Astrocyte (in vitro differentiated cells and primary cell): ENCODE measurements at regions not wholly inside any gene's neighbourhood (a gene's known extent, or its start where the extent isn't known, plus 50 kb on each side); places are given as distances from the start of the nearest gene placed in this dataset.

Source experiments
- DNase-seq: peaks from one replicate; pipeline ENCODE4 v3.0.0-alpha.2; 2010; ENCODE audit warnings: low read depth
- FAIRE-seq: peaks from 2 replicates; lab custom pipeline; 2011; peaks lifted over from hg19 to GRCh38; lab: Jason Lieb, UNC
- H2AFZ ChIP-seq: 2 replicates; pipeline ENCODE4 v1.6.0; 2012; ENCODE audit warnings: low read depth, low read length, inconsistent platforms
- H3K27ac ChIP-seq: 2 replicates; pipeline ENCODE4 v1.5.1; 2011; ENCODE audit warnings: low read depth, low read length, inconsistent platforms
- H3K27me3 ChIP-seq: 2 replicates; pipeline ENCODE4 v1.6.0; 2011; ENCODE audit warnings: low read length, inconsistent platforms; ENCODE audit not compliant: insufficient read depth
- H3K36me3 ChIP-seq: 2 replicates; pipeline ENCODE4 v1.5.1; 2011; ENCODE audit warnings: low read length, inconsistent platforms; ENCODE audit not compliant: insufficient read depth
- H3K4me1 ChIP-seq: 2 replicates; pipeline ENCODE4 v1.5.1; 2011; ENCODE audit warnings: low read length, inconsistent platforms; ENCODE audit not compliant: insufficient read depth
- H3K4me2 ChIP-seq: 2 replicates; pipeline ENCODE4 v1.6.0; 2012; ENCODE audit warnings: low read length, inconsistent platforms
- H3K4me3 ChIP-seq: 2 replicates; pipeline ENCODE4 v1.5.1; 2011; ENCODE audit warnings: low read depth, mild to moderate bottlenecking, low read length, inconsistent platforms; ENCODE audit not compliant: insufficient read depth
- H3K79me2 ChIP-seq: 2 replicates; pipeline ENCODE4 v1.6.0; 2012; ENCODE audit warnings: mild to moderate bottlenecking, low read length, inconsistent platforms; ENCODE audit not compliant: insufficient read depth
- H3K9ac ChIP-seq: 2 replicates; pipeline ENCODE4 v1.6.0; 2012; ENCODE audit warnings: mild to moderate bottlenecking, low read length, inconsistent platforms
- H3K9me3 ChIP-seq: 2 replicates; pipeline ENCODE4 v1.5.1; 2012; ENCODE audit warnings: low read depth, mild to moderate bottlenecking, low read length, inconsistent platforms; ENCODE audit not compliant: insufficient read depth
- H4K20me1 ChIP-seq: 2 replicates; pipeline ENCODE4 v1.6.0; 2012; ENCODE audit warnings: low read length, inconsistent platforms; ENCODE audit not compliant: insufficient read depth
- H3K27ac Mint-ChIP-seq: one replicate; pipeline ENCODE4 v1.8.0; 2021; ENCODE audit warnings: mild to moderate bottlenecking, mixed read lengths; ENCODE audit not compliant: unreplicated experiment
- H3K27me3 Mint-ChIP-seq: one replicate; pipeline ENCODE4 v1.8.0; 2021; ENCODE audit warnings: low read depth, mixed read lengths; ENCODE audit not compliant: unreplicated experiment
- H3K36me3 Mint-ChIP-seq: one replicate; pipeline ENCODE4 v1.8.0; 2021; ENCODE audit warnings: low read depth, mixed read lengths; ENCODE audit not compliant: unreplicated experiment
- H3K4me1 Mint-ChIP-seq: one replicate; pipeline ENCODE4 v1.8.0; 2021; ENCODE audit warnings: low read depth, mixed read lengths; ENCODE audit not compliant: unreplicated experiment
- H3K4me3 Mint-ChIP-seq: one replicate; pipeline ENCODE4 v1.8.0; 2021; ENCODE audit warnings: mild to moderate bottlenecking, moderate library complexity, mixed read lengths; ENCODE audit not compliant: unreplicated experiment
- H3K9me3 Mint-ChIP-seq: one replicate; pipeline ENCODE4 v1.8.0; 2021; ENCODE audit warnings: mild to moderate bottlenecking, mixed read lengths; ENCODE audit not compliant: unreplicated experiment
- EZH2 ChIP-seq: IDR thresholded peaks from 2 replicates; pipeline ENCODE4 v1.6.1; 2012; ENCODE audit warnings: mild to moderate bottlenecking, low read length, inconsistent platforms; ENCODE audit not compliant: insufficient read depth
- TF ChIP-seq, protein P1 (sequence below): IDR thresholded peaks from 2 replicates; pipeline ENCODE4 v1.5.1; 2011; ENCODE audit warnings: low read depth, mild to moderate bottlenecking, inconsistent platforms, low read length, moderate library complexity; ENCODE audit not compliant: insufficient read depth

DNA sequence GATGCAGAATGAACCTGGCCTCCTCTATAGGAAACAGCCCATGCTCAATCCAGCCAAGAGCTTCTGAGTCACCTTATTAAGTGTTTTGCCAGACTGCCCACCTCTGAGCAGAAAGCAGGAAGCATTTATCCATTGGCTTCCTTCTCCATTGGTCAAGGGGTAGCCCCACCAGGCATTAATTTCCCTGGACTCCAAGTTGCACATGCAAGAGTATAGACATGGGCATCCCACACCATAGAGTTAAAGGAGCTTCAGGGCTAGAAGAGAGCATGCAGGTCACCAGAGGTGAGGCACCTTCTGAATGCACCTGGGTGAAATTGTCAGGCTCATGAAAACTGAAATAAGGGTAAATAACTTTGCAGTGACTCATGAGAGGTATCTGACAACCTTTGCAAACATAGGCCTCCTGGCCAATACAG, 230.8 kb upstream of the STAC start:
- no peaks in the 10 kb centered on the region for H3K27me3 ChIP-seq
- no peak overlapping the region for H3K27ac ChIP-seq
- no peaks in the 10 kb centered on the region for H3K9me3 ChIP-seq
- no peak overlapping the region for H3K4me2 ChIP-seq
- DNase-seq (no peak), FAIRE-seq (no peak)
- H2AFZ ChIP-seq = no peak overlapping the region
- Mint-ChIP-seq H3K4me3 (no peak overlapping the region), H3K27ac (no peak overlapping the region), H3K9me3 (no peaks in the 10 kb centered on the region), H3K36me3 (no peaks in the 10 kb centered on the region), H3K27me3 (no peaks in the 10 kb centered on the region), H3K4me1 (no peaks in the 10 kb centered on the region)
- no peak for TF ChIP-seq EZH2
- TF ChIP-seq, protein P1, sequence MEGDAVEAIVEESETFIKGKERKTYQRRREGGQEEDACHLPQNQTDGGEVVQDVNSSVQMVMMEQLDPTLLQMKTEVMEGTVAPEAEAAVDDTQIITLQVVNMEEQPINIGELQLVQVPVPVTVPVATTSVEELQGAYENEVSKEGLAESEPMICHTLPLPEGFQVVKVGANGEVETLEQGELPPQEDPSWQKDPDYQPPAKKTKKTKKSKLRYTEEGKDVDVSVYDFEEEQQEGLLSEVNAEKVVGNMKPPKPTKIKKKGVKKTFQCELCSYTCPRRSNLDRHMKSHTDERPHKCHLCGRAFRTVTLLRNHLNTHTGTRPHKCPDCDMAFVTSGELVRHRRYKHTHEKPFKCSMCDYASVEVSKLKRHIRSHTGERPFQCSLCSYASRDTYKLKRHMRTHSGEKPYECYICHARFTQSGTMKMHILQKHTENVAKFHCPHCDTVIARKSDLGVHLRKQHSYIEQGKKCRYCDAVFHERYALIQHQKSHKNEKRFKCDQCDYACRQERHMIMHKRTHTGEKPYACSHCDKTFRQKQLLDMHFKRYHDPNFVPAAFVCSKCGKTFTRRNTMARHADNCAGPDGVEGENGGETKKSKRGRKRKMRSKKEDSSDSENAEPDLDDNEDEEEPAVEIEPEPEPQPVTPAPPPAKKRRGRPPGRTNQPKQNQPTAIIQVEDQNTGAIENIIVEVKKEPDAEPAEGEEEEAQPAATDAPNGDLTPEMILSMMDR = no peak
- no peaks in the 10 kb centered on the region for H3K79me2 ChIP-seq
- no peak overlapping the region for H3K9ac ChIP-seq
- no peaks in the 10 kb centered on the region for H3K4me1 ChIP-seq
- H3K36me3 ChIP-seq = no peaks in the 10 kb centered on the region
- H3K4me3 ChIP-seq = no peak overlapping the region
- no peaks in the 10 kb centered on the region for H4K20me1 ChIP-seq

GRCh38 chr3:36155515-36155914, 224.8 kb upstream of the STAC start:
- no peaks in the 10 kb centered on the region for H3K4me1 ChIP-seq
- no peak for TF ChIP-seq EZH2
- TF ChIP-seq, protein P1 = no peak
- Mint-ChIP-seq H3K27me3 (no peaks in the 10 kb centered on the region), H3K4me1 (no peaks in the 10 kb centered on the region), H3K27ac (no peak overlapping the region), H3K9me3 (no peaks in the 10 kb centered on the region), H3K4me3 (no peak overlapping the region), H3K36me3 (no peaks in the 10 kb centered on the region)
- FAIRE-seq (no peak), DNase-seq (no peak)
- H3K79me2 ChIP-seq = no peaks in the 10 kb centered on the region
- no peak overlapping the region for H3K9ac ChIP-seq
- H3K27me3 ChIP-seq = no peaks in the 10 kb centered on the region
- no peak overlapping the region for H3K4me2 ChIP-seq
- no peaks in the 10 kb centered on the region for H4K20me1 ChIP-seq
- no peaks in the 10 kb centered on the region for H3K9me3 ChIP-seq
- H3K4me3 ChIP-seq = no peak overlapping the region
- no peak overlapping the region for H3K27ac ChIP-seq
- no peaks in the 10 kb centered on the region for H3K36me3 ChIP-seq
- no peak overlapping the region for H2AFZ ChIP-seq

DNA sequence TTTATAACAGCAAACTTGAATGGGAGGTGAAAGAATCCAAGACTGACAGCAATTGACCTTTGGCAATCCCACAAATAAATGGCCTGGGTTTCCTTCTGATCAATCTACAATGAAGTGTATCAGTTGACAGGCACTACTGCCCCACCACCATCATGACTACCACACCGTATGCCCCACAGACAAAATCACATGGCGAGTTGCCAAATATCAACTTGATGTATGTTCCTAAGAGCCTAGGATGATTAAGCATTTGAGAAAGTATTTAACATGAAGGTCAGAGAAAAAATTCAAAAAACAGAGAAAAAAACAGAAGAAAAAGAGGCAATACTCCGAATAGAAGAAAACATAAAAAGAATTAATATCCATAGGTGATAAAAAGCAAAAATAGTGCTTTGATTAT, 215.9 kb upstream of the STAC start:
- Mint-ChIP-seq H3K36me3 (no peaks in the 10 kb centered on the region), H3K9me3 (no peaks in the 10 kb centered on the region), H3K27me3 (no peaks in the 10 kb centered on the region), H3K27ac (no peak overlapping the region), H3K4me1 (peaks cover 12% of the 10 kb centered on the region), H3K4me3 (no peak overlapping the region)
- Histone ChIP-seq H4K20me1 (no peaks in the 10 kb centered on the region), H3K27ac (no peak overlapping the region), H3K4me1 (peaks cover 3% of the 10 kb centered on the region), H3K4me2 (no peak overlapping the region), H2AFZ (no peak overlapping the region), H3K4me3 (no peak overlapping the region), H3K79me2 (no peaks in the 10 kb centered on the region), H3K27me3 (no peaks in the 10 kb centered on the region), H3K9me3 (no peaks in the 10 kb centered on the region), H3K36me3 (no peaks in the 10 kb centered on the region), H3K9ac (no peak overlapping the region)
- DNase-seq (no peak), FAIRE-seq (no peak)
- TF ChIP-seq EZH2 = no peak
- TF ChIP-seq, protein P1 = no peak
